Spleen (tissue), 11 donors: ENCODE measurements at regions not wholly inside any gene's neighbourhood (a gene's known extent, or its start where the extent isn't known, plus 50 kb on each side); places are given as distances from the start of the nearest gene placed in this dataset.
"Not testable (repeated sequence)": the region's sequence is repeated elsewhere in the genome, so short reads cannot be mapped to it uniquely, and the experiment has no call there.

ENCODE experiments used
- DNase-seq: peaks from one replicate; pipeline ENCODE4 v3.0.0-alpha.2; 2020
- H3K27ac ChIP-seq, 8 donors: fragments of 200-600 bp; sonication (generic) in 7 of 8; 1 replicate in 4 of 8; 2 replicates in 4 of 8; pipeline versions ENCODE4 v1.5.0 to v1.8.0; 2016 to 2021; ENCODE audit warnings: inconsistent platforms in 4 of 8, mild to moderate bottlenecking in 4 of 8, moderate library complexity in 1 of 8
- H3K27me3 ChIP-seq, 7 donors: fragments of 200-600 bp; sonication (generic) in 6 of 7; replicated peaks in 1 of 7; 1 replicate in 4 of 7; 2 replicates in 3 of 7; pipeline versions ENCODE4 v1.5.0 to v1.8.0; 2016 to 2021; ENCODE audit warnings: inconsistent platforms in 3 of 7, mild to moderate bottlenecking in 1 of 7
- H3K36me3 ChIP-seq, 6 donors: fragments of 200-600 bp; sonication (generic) in 5 of 6; 1 replicate in 4 of 6; 2 replicates in 2 of 6; pipeline versions ENCODE4 v1.5.0 to v1.8.0; 2016 to 2021; ENCODE audit warnings: inconsistent platforms in 2 of 6
- H3K4me1 ChIP-seq, 6 donors: fragments of 200-600 bp; sonication (generic) in 5 of 6; 1 replicate in 3 of 6; 2 replicates in 3 of 6; pipeline versions ENCODE4 v1.5.0 to v1.8.0; 2016 to 2021; ENCODE audit warnings: inconsistent platforms in 3 of 6
- H3K4me3 ChIP-seq, 8 donors: fragments of 200-600 bp; sonication (generic) in 7 of 8; 1 replicate in 4 of 8; 2 replicates in 4 of 8; pipeline versions ENCODE4 v1.5.0 to v1.8.0; 2016 to 2021; ENCODE audit warnings: inconsistent platforms in 4 of 8, mild to moderate bottlenecking in 4 of 8, moderate library complexity in 2 of 8
- H3K9me3 ChIP-seq, 8 donors: fragments of 200-600 bp; sonication (generic) in 7 of 8; 1 replicate in 4 of 8; 2 replicates in 4 of 8; pipeline versions ENCODE4 v1.5.0 to v1.8.0; 2016 to 2021; ENCODE audit warnings: inconsistent platforms in 4 of 8
- POLR2A ChIP-seq, 3 donors: fragments of 450-650 bp; IDR thresholded peaks; one replicate each; pipeline ENCODE4 v1.5.1; 2017; ENCODE audit warnings: antibody characterized with exemption in 3 of 3, mild to moderate bottlenecking in 1 of 3
- POLR2AphosphoS5 ChIP-seq, 3 donors: sonication (generic); formaldehyde crosslinking; IDR thresholded peaks; one replicate each; pipeline ENCODE4 v1.5.1; 2017; ENCODE audit warnings: antibody characterized with exemption in 3 of 3
- WGBS, 5 donors: extraction: QIAGEN DNeasy Blood & Tissue Kit in 3 of 5; methylation state at CpG; one replicate each; pipeline versions ENCODE4 v1.1.5 to v1.1.7; 2013 to 2018; 5-methylcytosine and 5-hydroxymethylcytosine counted together
- intact Hi-C: fragments of 100-400 bp; cut with DNase I; formaldehyde crosslinking; loops from one replicate; pipeline ENCODE4 v1.15.0; 2023; ENCODE audit warnings: low total_unique reads
- TF ChIP-seq, protein P1 (sequence below), 11 experiments: fragments of 200-600 bp in 7 of 11; fragments of 450-650 bp in 4 of 11; sonication (generic) in 4 of 11; IDR thresholded peaks in 8 of 11; conservative IDR thresholded peaks in 3 of 11; 1 replicate in 7 of 11; 2 replicates in 4 of 11; pipeline versions ENCODE4 v1.4.0 to v1.8.0; 2016 to 2021; ENCODE audit warnings: antibody characterized with exemption in 11 of 11, inconsistent platforms in 4 of 11, mild to moderate bottlenecking in 1 of 11
- donor health status: healthy with polysubstance abuse.
- donor health status: DM: no; HTN: no; CAD: no; lungs with moderate emphysema.
- donor health status: DM: no; HTN: no; CAD: no.
- donor health status: Bipolar disorder and iron deficiency.
- donor health status: healthy.
- donor health status: DM: no; HTN: no; CAD: no.
- donor health status: DM: yes; HTN: yes; CAD: no.

DNA sequence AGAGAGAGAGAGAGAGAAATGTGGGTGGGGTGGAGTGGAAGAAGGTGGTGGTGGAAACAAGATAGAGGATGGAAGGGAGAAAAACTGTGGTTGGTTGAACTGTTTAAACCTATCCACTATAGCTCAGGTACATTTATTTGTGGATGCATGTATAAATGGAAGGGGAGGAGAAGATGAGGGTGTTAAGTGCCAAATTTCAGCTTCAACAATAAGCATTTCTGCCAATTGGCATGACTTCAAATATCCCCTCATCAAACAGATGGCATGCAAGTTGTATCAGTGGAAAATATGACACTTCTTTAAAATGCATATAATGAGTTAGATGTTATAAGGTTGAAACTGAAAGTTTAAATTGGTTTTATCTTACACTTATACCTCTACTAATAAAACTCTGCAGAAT lies 216.1 kb downstream of the LMBRD1 start:
- no peaks in the 10 kb centered on the region for H3K9me3 ChIP-seq
- DNase-seq: no peak
- H3K36me3 ChIP-seq: no peaks in the 10 kb centered on the region
- H3K4me1 ChIP-seq: peaks cover 0 to 7% (median 0%) of the 10 kb centered on the region in 6 donors
- H3K27ac ChIP-seq: no peak overlapping the region
- intact Hi-C loops: no loop called here
- TF ChIP-seq, protein P1, sequence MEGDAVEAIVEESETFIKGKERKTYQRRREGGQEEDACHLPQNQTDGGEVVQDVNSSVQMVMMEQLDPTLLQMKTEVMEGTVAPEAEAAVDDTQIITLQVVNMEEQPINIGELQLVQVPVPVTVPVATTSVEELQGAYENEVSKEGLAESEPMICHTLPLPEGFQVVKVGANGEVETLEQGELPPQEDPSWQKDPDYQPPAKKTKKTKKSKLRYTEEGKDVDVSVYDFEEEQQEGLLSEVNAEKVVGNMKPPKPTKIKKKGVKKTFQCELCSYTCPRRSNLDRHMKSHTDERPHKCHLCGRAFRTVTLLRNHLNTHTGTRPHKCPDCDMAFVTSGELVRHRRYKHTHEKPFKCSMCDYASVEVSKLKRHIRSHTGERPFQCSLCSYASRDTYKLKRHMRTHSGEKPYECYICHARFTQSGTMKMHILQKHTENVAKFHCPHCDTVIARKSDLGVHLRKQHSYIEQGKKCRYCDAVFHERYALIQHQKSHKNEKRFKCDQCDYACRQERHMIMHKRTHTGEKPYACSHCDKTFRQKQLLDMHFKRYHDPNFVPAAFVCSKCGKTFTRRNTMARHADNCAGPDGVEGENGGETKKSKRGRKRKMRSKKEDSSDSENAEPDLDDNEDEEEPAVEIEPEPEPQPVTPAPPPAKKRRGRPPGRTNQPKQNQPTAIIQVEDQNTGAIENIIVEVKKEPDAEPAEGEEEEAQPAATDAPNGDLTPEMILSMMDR (IDR thresholded peaks at IDR 0.05 in 8 of 11, conservative IDR thresholded peaks at IDR 0.05 in 3 of 11): no peak
- TF ChIP-seq POLR2AphosphoS5 (IDR thresholded peaks at IDR 0.05): no peak
- no peak for TF ChIP-seq POLR2A (IDR thresholded peaks at IDR 0.05)
- no peaks in the 10 kb centered on the region for H3K27me3 ChIP-seq
- no peak overlapping the region for H3K4me3 ChIP-seq

DNA sequence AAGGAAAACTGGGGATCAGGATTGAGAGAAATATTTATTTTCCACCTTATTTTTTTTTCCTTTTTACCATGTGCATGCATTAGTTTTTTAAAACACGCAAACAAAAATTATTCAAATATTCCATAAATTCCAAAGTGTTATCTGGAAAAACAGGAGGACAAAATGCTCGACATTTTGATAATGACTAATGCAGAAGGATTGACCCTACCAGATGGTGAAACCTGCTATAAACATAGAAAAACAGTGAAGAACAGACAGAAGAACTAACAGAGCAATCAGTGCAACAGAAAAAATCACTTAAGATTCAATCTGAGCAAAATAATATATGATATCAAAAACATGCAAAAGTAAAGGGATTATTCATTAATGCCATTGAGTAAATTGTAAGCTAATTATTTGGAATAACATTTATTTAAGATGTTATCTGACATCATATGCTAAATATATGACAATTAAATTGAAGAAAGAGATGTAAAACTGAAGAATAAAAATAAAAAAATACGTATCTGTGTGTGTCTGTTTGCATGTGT lies 218.4 kb downstream of the LMBRD1 start:
- Histone ChIP-seq H3K4me1 (no peaks in the 10 kb centered on the region), H3K36me3 (no peaks in the 10 kb centered on the region), H3K27ac (no peak overlapping the region), H3K4me3 (no peak overlapping the region), H3K27me3 (no peaks in the 10 kb centered on the region), H3K9me3 (no peaks in the 10 kb centered on the region)
- intact Hi-C loops: no loop called here
- 59 to 80% (median 75%) methylated on average over 3 of the region's 3 CpGs for WGBS, 5 donors
- TF ChIP-seq, protein P1 (IDR thresholded peaks at IDR 0.05 in 8 of 11, conservative IDR thresholded peaks at IDR 0.05 in 3 of 11): no peak
- TF ChIP-seq POLR2AphosphoS5 (IDR thresholded peaks at IDR 0.05) (no peak), POLR2A (IDR thresholded peaks at IDR 0.05) (no peak)
- no peak for DNase-seq

DNA sequence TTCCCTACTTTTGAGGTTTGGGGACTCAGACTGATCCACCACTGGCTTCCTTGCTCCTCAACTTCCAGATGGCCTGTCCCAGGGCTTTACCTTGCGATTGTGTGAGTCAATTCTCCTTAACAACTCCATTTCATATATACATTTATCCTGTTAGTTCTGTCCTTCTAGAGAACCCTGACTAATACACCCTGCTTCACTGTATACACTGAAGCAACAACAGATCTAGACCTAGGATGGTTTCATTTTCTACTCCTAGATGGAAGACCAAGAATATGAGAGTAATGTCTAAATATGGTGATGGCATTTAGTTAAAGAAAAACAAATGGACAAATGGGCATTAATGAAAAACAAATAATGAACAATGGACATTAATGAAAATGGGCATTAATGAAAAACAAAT lies 225.6 kb downstream of the LMBRD1 start:
- Histone ChIP-seq H3K27me3 (peaks cover 0 to 4% (median 0%) of the 10 kb centered on the region in 7 donors), H3K4me1 (no peaks in the 10 kb centered on the region), H3K4me3 (no peak overlapping the region), H3K27ac (no peak overlapping the region), H3K36me3 (no peaks in the 10 kb centered on the region), H3K9me3 (peaks cover 0 to 8% (median 6%) of the 10 kb centered on the region in 8 donors)
- intact Hi-C loops: no loop called here
- no peak for TF ChIP-seq POLR2A (IDR thresholded peaks at IDR 0.05)
- TF ChIP-seq, protein P1 (IDR thresholded peaks at IDR 0.05 in 8 of 11, conservative IDR thresholded peaks at IDR 0.05 in 3 of 11): no peak
- no peak for TF ChIP-seq POLR2AphosphoS5 (IDR thresholded peaks at IDR 0.05)
- 67 to 92% (median 83%) methylated on average over 1 of the region's 1 CpG for WGBS, 5 donors
- DNase-seq: no peak

DNA sequence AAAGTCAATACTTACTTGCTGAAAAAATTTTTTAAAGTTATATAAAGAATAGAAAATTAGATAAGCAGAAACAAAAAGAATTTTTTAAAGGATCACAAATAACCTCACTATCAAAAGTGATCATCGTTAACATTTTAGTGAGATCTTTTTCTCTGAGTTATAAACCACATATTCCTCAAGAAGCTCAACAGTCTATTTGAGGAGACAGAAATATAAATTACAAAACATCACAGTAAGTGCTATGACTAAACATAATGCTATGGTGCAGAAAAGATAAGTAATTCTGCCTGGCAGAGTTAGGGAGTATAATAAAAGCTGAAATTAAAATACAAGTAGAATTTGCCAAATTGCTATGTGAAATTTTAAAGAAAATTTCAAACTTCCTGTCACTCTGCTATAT lies 226.7 kb downstream of the LMBRD1 start:
- Histone ChIP-seq H3K27me3 (peaks cover 0 to 4% (median 0%) of the 10 kb centered on the region in 7 donors), H3K4me1 (no peaks in the 10 kb centered on the region), H3K4me3 (no peak overlapping the region), H3K27ac (no peak overlapping the region), H3K36me3 (no peaks in the 10 kb centered on the region), H3K9me3 (peaks cover 0 to 11% (median 8%) of the 10 kb centered on the region in 8 donors)
- 84 to 98% (median 94%) methylated on average over 1 of the region's 1 CpG for WGBS, 5 donors
- DNase-seq: no peak
- TF ChIP-seq POLR2AphosphoS5 (IDR thresholded peaks at IDR 0.05) (no peak), POLR2A (IDR thresholded peaks at IDR 0.05) (no peak)
- TF ChIP-seq, protein P1 (IDR thresholded peaks at IDR 0.05 in 8 of 11, conservative IDR thresholded peaks at IDR 0.05 in 3 of 11): no peak
- intact Hi-C loops: no loop called here

DNA sequence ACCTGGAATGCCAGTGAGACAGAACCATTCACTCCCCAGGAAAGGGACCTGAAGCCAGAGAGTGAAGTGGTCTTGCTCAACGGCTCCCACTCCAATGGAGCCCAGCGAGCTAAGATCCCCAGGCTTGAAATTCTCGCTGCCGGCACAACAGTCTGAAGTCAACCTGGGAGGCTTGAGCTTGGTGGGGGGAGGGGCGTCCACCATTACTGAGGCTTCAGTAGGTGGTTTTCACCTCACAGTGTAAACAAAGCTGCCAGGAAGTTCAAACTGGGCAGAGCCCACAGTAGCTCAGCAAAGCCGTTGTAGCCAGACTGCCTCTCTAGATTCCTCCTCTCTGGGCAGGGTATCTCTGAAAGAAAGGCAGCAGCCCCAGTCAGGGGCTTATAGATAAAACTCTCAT lies 236.2 kb downstream of the LMBRD1 start:
- Histone ChIP-seq H3K9me3 (peaks cover 0 to 20% (median 4%) of the 10 kb centered on the region in 8 donors), H3K27me3 (peaks cover 0 to 11% (median 0%) of the 10 kb centered on the region in 7 donors)
- H3K36me3 ChIP-seq, H3K4me3 ChIP-seq, H3K4me1 ChIP-seq, H3K27ac ChIP-seq, DNase-seq, intact Hi-C loops: not testable (repeated sequence)
- 79 to 90% (median 86%) methylated on average over 4 to 6 of the region's 6 CpGs for WGBS, 5 donors
